Skeletal muscle tissue (tissue), 3 donors: ENCODE measurements at regions not wholly inside any gene's neighbourhood (a gene's known extent, or its start where the extent isn't known, plus 50 kb on each side); places are given as distances from the start of the nearest gene placed in this dataset.

ENCODE experiments used
- H3K27ac ChIP-seq: one replicate; pipeline ENCODE4 v1.7.0; 2013; ENCODE audit warnings: mild to moderate bottlenecking, low read depth, low read length, inconsistent platforms
- H3K27me3 ChIP-seq, 3 donors: one replicate each; pipeline ENCODE4 v1.7.0; 2013; ENCODE audit warnings: low read length in 3 of 3; ENCODE audit not compliant: control insufficient read depth in 3 of 3, insufficient read depth in 3 of 3
- H3K36me3 ChIP-seq, 3 donors: one replicate each; pipeline ENCODE4 v1.7.0; 2013; ENCODE audit warnings: low read length in 3 of 3; ENCODE audit not compliant: control insufficient read depth in 3 of 3, insufficient read depth in 3 of 3
- H3K4me1 ChIP-seq, 3 donors: one replicate each; pipeline ENCODE4 v1.7.0; 2013; ENCODE audit warnings: low read length in 3 of 3, mild to moderate bottlenecking in 3 of 3; ENCODE audit not compliant: control insufficient read depth in 3 of 3, insufficient read depth in 3 of 3
- H3K4me3 ChIP-seq, 3 donors: one replicate each; pipeline ENCODE4 v1.7.0; 2013; ENCODE audit warnings: low read length in 3 of 3
- H3K9ac ChIP-seq, 3 donors: one replicate each; pipeline ENCODE4 v1.7.0; 2013; ENCODE audit warnings: low read length in 3 of 3, mild to moderate bottlenecking in 3 of 3, moderate library complexity in 2 of 3, low read depth in 1 of 3
- H3K9me3 ChIP-seq, 3 donors: one replicate each; pipeline ENCODE4 v1.7.0; 2013; ENCODE audit warnings: low read length in 3 of 3; ENCODE audit not compliant: control insufficient read depth in 3 of 3
- donor health status: Osteomylitis.

- Histone ChIP-seq H3K4me3 (no peak overlapping the region), H3K9ac (no peak overlapping the region), H3K27me3 (peaks cover 7 to 15% (median 9%) of the 10 kb centered on the region in 3 donors), H3K27ac (no peak overlapping the region), H3K9me3 (no peaks in the 10 kb centered on the region), H3K36me3 (no peaks in the 10 kb centered on the region), H3K4me1 (no peaks in the 10 kb centered on the region)
These were observed 68.0 kb upstream of the MBOAT1 start for GRCh38 chr6:20280288-20280621.

GRCh38 chr6:20284672-20285071 is 72.4 kb upstream of the MBOAT1 start:
- no peaks in the 10 kb centered on the region for H3K9me3 ChIP-seq
- H3K27ac ChIP-seq: no peak overlapping the region

GRCh38 chr6:20286968-20287565 is 74.8 kb upstream of the MBOAT1 start:
- Histone ChIP-seq H3K4me1 (no peaks in the 10 kb centered on the region), H3K9ac (no peak overlapping the region), H3K9me3 (no peaks in the 10 kb centered on the region), H3K27ac (no peak overlapping the region), H3K4me3 (no peak overlapping the region), H3K27me3 (no peaks in the 10 kb centered on the region), H3K36me3 (no peaks in the 10 kb centered on the region)

More at GRCh38 chr6:20284672-20285071, 72.4 kb upstream of the MBOAT1 start:
- H3K4me3 ChIP-seq: no peak overlapping the region
- no peaks in the 10 kb centered on the region for H3K36me3 ChIP-seq
- H3K27me3 ChIP-seq: peaks cover 0 to 2% (median 0%) of the 10 kb centered on the region in 3 donors
- no peak overlapping the region for H3K9ac ChIP-seq
- no peaks in the 10 kb centered on the region for H3K4me1 ChIP-seq

GRCh38 chr6:20291764-20292580 is 79.7 kb upstream of the MBOAT1 start:
- no peaks in the 10 kb centered on the region for H3K4me1 ChIP-seq
- H3K27me3 ChIP-seq: no peaks in the 10 kb centered on the region
- no peak overlapping the region for H3K4me3 ChIP-seq
- H3K36me3 ChIP-seq: no peaks in the 10 kb centered on the region
- H3K27ac ChIP-seq: no peak overlapping the region
- H3K9ac ChIP-seq: no peak overlapping the region
- H3K9me3 ChIP-seq: no peaks in the 10 kb centered on the region

GRCh38 chr6:20292905-20293304 is 80.6 kb upstream of the MBOAT1 start:
- H3K4me3 ChIP-seq: no peak overlapping the region
- H3K9ac ChIP-seq: no peak overlapping the region
- no peaks in the 10 kb centered on the region for H3K36me3 ChIP-seq
- H3K27ac ChIP-seq: no peak overlapping the region
- H3K9me3 ChIP-seq: no peaks in the 10 kb centered on the region
- H3K27me3 ChIP-seq: no peaks in the 10 kb centered on the region
- no peaks in the 10 kb centered on the region for H3K4me1 ChIP-seq

- Histone ChIP-seq H3K27me3 (no peaks in the 10 kb centered on the region), H3K36me3 (no peaks in the 10 kb centered on the region), H3K9me3 (no peaks in the 10 kb centered on the region), H3K27ac (no peak overlapping the region), H3K4me3 (no peak overlapping the region), H3K4me1 (no peaks in the 10 kb centered on the region), H3K9ac (no peak overlapping the region)
These were observed 89.0 kb upstream of the MBOAT1 start for GRCh38 chr6:20301256-20301655.

GRCh38 chr6:20302168-20302567 is 89.9 kb upstream of the MBOAT1 start:
- Histone ChIP-seq H3K27me3 (no peaks in the 10 kb centered on the region), H3K4me1 (no peaks in the 10 kb centered on the region), H3K4me3 (no peak overlapping the region), H3K36me3 (no peaks in the 10 kb centered on the region), H3K27ac (no peak overlapping the region), H3K9ac (no peak overlapping the region), H3K9me3 (no peaks in the 10 kb centered on the region)

GRCh38 chr6:20302702-20303251 is 90.5 kb upstream of the MBOAT1 start:
- Histone ChIP-seq H3K9me3 (no peaks in the 10 kb centered on the region), H3K9ac (no peak overlapping the region), H3K4me3 (no peak overlapping the region), H3K27ac (no peak overlapping the region), H3K27me3 (no peaks in the 10 kb centered on the region), H3K4me1 (no peaks in the 10 kb centered on the region), H3K36me3 (no peaks in the 10 kb centered on the region)

- Histone ChIP-seq H3K9ac (no peak overlapping the region), H3K36me3 (no peaks in the 10 kb centered on the region), H3K27ac (no peak overlapping the region), H3K9me3 (no peaks in the 10 kb centered on the region), H3K4me3 (no peak overlapping the region), H3K27me3 (no peaks in the 10 kb centered on the region), H3K4me1 (no peaks in the 10 kb centered on the region)
These were observed 94.2 kb upstream of the MBOAT1 start for GRCh38 chr6:20306491-20306890.

GRCh38 chr6:20309186-20309585 is 92.5 kb upstream of the E2F3 start:
- Histone ChIP-seq H3K27me3 (no peaks in the 10 kb centered on the region), H3K36me3 (no peaks in the 10 kb centered on the region), H3K9ac (no peak overlapping the region), H3K9me3 (no peaks in the 10 kb centered on the region), H3K4me3 (no peak overlapping the region), H3K27ac (no peak overlapping the region), H3K4me1 (peaks cover 0 to 2% (median 0%) of the 10 kb centered on the region in 3 donors)
